K562 (cell line): ENCODE measurements at regions not wholly inside any gene's neighbourhood (a gene's known extent, or its start where the extent isn't known, plus 50 kb on each side); places are given as distances from the start of the nearest gene placed in this dataset.

Experiments
- ATAC-seq: fragments of 200-7000 bp; cut with Tn5 transposase; 3 replicates; pipeline ENCODE4 v1.9.1; 2020; ENCODE audit warnings: moderate library complexity
- BruUV-seq: library from RNA; stranded (reverse); fragments of 400-500 nt; replicated peaks from 2 replicates; lab custom pipeline; 2021; lab: Mats Ljungman, UMichigan
- CTCF ChIA-PET: fragments of 300-600 bp; formaldehyde crosslinking; extraction: SDS; loops from one replicate; lab custom pipeline; 2021; ENCODE audit warnings: low intra/inter-chr PET ratio; lab: Yijun Ruan, JAX
- POLR2A ChIA-PET: fragments of 300-600, 350-650 bp; sonication (Branson Sonifier 250); formaldehyde crosslinking; extraction: SDS; loops from one replicate; lab custom pipeline; 2021; ENCODE audit warnings: antibody characterized with exemption, inconsistent platforms; lab: Yijun Ruan, JAX
- DNase-seq, 4 experiments: peaks; one replicate each; pipeline versions ENCODE4 v3.0.0 to v3.0.0-alpha.2; 2011 to 2018; ENCODE audit warnings: low spot score in 3 of 4, mixed read lengths in 3 of 4; ENCODE audit errors: extremely low read depth in 1 of 4
- FAIRE-seq: peaks from 2 replicates; lab custom pipeline; 2011; peaks lifted over from hg19 to GRCh38; lab: Jason Lieb, UNC
- H2AFZ ChIP-seq: 2 replicates; pipeline ENCODE4 v1.6.0; 2011; ENCODE audit warnings: low read depth, low read length, control low read depth, inconsistent platforms
- H3K27ac ChIP-seq: fragments of 200-600 bp; 3 replicates; pipeline ENCODE4 v1.8.0; 2011; ENCODE audit warnings: low read depth, mild to moderate bottlenecking, control low read depth, inconsistent platforms, low read length, moderate library complexity, mixed read lengths; ENCODE audit errors: extremely low read depth
- H3K27me3 ChIP-seq, 2 experiments: fragments of 300-600 bp in 1 of 2; 2 replicates in 1 of 2; 3 replicates in 1 of 2; pipeline versions ENCODE4 v1.6.0 to v1.8.0; 2011; ENCODE audit warnings: inconsistent platforms in 2 of 2, low read length in 2 of 2, mild to moderate bottlenecking in 1 of 2, mixed read lengths in 1 of 2, moderate library complexity in 1 of 2; ENCODE audit not compliant: control insufficient read depth in 2 of 2, insufficient read depth in 2 of 2
- H3K36me3 ChIP-seq: fragments of 300-600 bp; 3 replicates; pipeline ENCODE4 v1.8.0; 2011; ENCODE audit warnings: mild to moderate bottlenecking, low read length, inconsistent platforms; ENCODE audit not compliant: control insufficient read depth, insufficient read depth
- H3K4me1 ChIP-seq, 2 experiments: fragments of 200-600 bp in 1 of 2; replicated peaks in 1 of 2; 2 replicates in 1 of 2; 3 replicates in 1 of 2; pipeline versions ENCODE4 v1.5.1 to v1.8.0; 2011; ENCODE audit warnings: inconsistent platforms in 2 of 2, low read length in 2 of 2, mild to moderate bottlenecking in 1 of 2, mixed read lengths in 1 of 2, moderate library complexity in 1 of 2; ENCODE audit not compliant: control insufficient read depth in 2 of 2, insufficient read depth in 2 of 2
- H3K4me2 ChIP-seq: 2 replicates; pipeline ENCODE4 v1.6.1; 2011; ENCODE audit warnings: low read length, control low read depth, inconsistent platforms, mixed read lengths; ENCODE audit not compliant: insufficient read depth
- H3K4me3 ChIP-seq: fragments of 200-600 bp; sonication (generic), shearing (Covaris generic); 2 replicates; pipeline ENCODE4 v1.5.1; 2016; ENCODE audit warnings: control low read depth, inconsistent platforms
- H3K79me2 ChIP-seq: fragments of 200-600 bp; 3 replicates; pipeline ENCODE4 v1.8.0; 2011; ENCODE audit warnings: low read length, inconsistent platforms; ENCODE audit not compliant: control insufficient read depth, insufficient read depth
- H3K9ac ChIP-seq, 2 experiments: 2 replicates each; pipeline versions ENCODE4 v1.6.0 to v1.6.1; 2011; ENCODE audit warnings: low read depth in 2 of 2, low read length in 2 of 2, control low read depth in 1 of 2, inconsistent platforms in 1 of 2, mild to moderate bottlenecking in 1 of 2, mixed read lengths in 1 of 2; ENCODE audit not compliant: insufficient read depth in 1 of 2
- H3K9me1 ChIP-seq: one replicate; pipeline ENCODE4 v1.6.0; 2011; ENCODE audit warnings: inconsistent platforms, mild to moderate bottlenecking, low read length, moderate library complexity; ENCODE audit not compliant: control insufficient read depth, insufficient read depth
- H3K9me3 ChIP-seq: replicated peaks from 2 replicates; pipeline ENCODE4 v1.5.1; 2011; ENCODE audit warnings: low read depth, low read length, inconsistent platforms; ENCODE audit not compliant: control insufficient read depth, insufficient read depth
- H4K20me1 ChIP-seq: replicated peaks from 2 replicates; pipeline ENCODE4 v1.6.1; 2011; ENCODE audit warnings: low read length, inconsistent platforms, mixed read lengths; ENCODE audit not compliant: control insufficient read depth, insufficient read depth
- HEY1 ChIP-seq: fragments of 250-450 bp; sonication (Bioruptor Pico); IDR thresholded peaks from 2 replicates; pipeline ENCODE4 v1.5.0; 2020; ENCODE audit warnings: mild to moderate bottlenecking, moderate library complexity, borderline replicate concordance
- ZC3H11A ChIP-seq: IDR thresholded peaks from 2 replicates; pipeline ENCODE4 v1.6.1; 2012; ENCODE audit warnings: low read depth, low read length, improper control_type of control experiment
- ZNF518B ChIP-seq: fragments of 250-450 bp; sonication (Bioruptor Pico); IDR thresholded peaks from 2 replicates; pipeline ENCODE4 v1.5.0; 2021; ENCODE audit warnings: mild to moderate bottlenecking, moderate library complexity
- WGBS: fragments of 100-300 bp; shearing (Covaris generic); methylation state at CpG from one replicate; pipeline ENCODE4 v1.1.6; 2016; ENCODE audit warnings: low coverage, mixed read lengths; ENCODE audit not compliant: insufficient coverage; ENCODE audit errors: missing lambda C conversion rate; 5-methylcytosine and 5-hydroxymethylcytosine counted together
- in situ Hi-C: fragments of 300-500 bp; cut with MboI; formaldehyde crosslinking; loops from 4 replicates; pipeline ENCODE4 v1.15.0; 2018; ENCODE audit warnings: inconsistent platforms, mixed read lengths
- intact Hi-C: fragments of 100-400 bp; cut with micrococcal nuclease; formaldehyde crosslinking; loops from 2 replicates; pipeline ENCODE4 v1.14.2; 2022
- TF ChIP-seq, protein P1 (sequence below): sonication (generic); formaldehyde crosslinking; IDR thresholded peaks from 2 replicates; pipeline ENCODE4 v1.8.0; 2022; ENCODE audit warnings: missing genetic modification reagents, mild to moderate bottlenecking, borderline replicate concordance

- 0% methylated on average over 3 of the region's 3 CpGs for WGBS
- no peaks in the 10 kb centered on the region for H3K27me3 ChIP-seq
- H3K4me2 ChIP-seq, result no peak overlapping the region
- H3K27ac ChIP-seq, result no peak overlapping the region
- no peak overlapping the region for H3K9ac ChIP-seq
- H3K9me3 ChIP-seq, result no peaks in the 10 kb centered on the region
- H3K4me3 ChIP-seq, result no peak overlapping the region
- no peaks in the 10 kb centered on the region for H4K20me1 ChIP-seq
- BruUV-seq, result no TSS peak
- no peak for ATAC-seq
- no peaks in the 10 kb centered on the region for H3K36me3 ChIP-seq
- no peak for TF ChIP-seq ZNF518B (CRISPR knock-in tag)
- TF ChIP-seq, protein P1, sequence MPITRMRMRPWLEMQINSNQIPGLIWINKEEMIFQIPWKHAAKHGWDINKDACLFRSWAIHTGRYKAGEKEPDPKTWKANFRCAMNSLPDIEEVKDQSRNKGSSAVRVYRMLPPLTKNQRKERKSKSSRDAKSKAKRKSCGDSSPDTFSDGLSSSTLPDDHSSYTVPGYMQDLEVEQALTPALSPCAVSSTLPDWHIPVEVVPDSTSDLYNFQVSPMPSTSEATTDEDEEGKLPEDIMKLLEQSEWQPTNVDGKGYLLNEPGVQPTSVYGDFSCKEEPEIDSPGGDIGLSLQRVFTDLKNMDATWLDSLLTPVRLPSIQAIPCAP, result no peak
- TF ChIP-seq ZC3H11A, result no peak
- no peak for TF ChIP-seq HEY1 (CRISPR knock-in tag)
- no peak overlapping the region for H2AFZ ChIP-seq
- no peaks in the 10 kb centered on the region for H3K4me1 ChIP-seq
- POLR2A ChIA-PET, result interaction anchor here (0.6 to 1.9 kb wide), 2 partner anchors 9 to 16 kb away, joined by 3 to 5 read pairs; no protein-coding TSS in a partner anchor
- H3K9me1 ChIP-seq, result no peaks in the 10 kb centered on the region
- FAIRE-seq, result no peak
- in situ Hi-C loops, result no loop called here
- intact Hi-C loops, result no loop called here
- no peaks in the 10 kb centered on the region for H3K79me2 ChIP-seq
- CTCF ChIA-PET, result no interaction called here
- DNase-seq, result no peak
These were observed 82.1 kb upstream of the CCDC190 start for GRCh38 chr1:162942916-162943559.
